Stimulated activated CD8-positive, alpha-beta memory T cell treated with anti-CD3 and anti-CD28 coated beads, Interleukin-12 subunit alpha, Interleukin-12 subunit beta, amount 100 ng/mL, for 1 hour (primary cell): ENCODE measurements at regions not wholly inside any gene's neighbourhood (a gene's known extent, or its start where the extent isn't known, plus 50 kb on each side); places are given as distances from the start of the nearest gene placed in this dataset.
"Not testable (repeated sequence)": the region's sequence is repeated elsewhere in the genome, so short reads cannot be mapped to it uniquely, and the experiment has no call there.

ENCODE experiments used
- DNase-seq: peaks from one replicate; pipeline ENCODE4 v3.0.0-alpha.2; 2020; ENCODE audit warnings: low read depth

- no peak for DNase-seq
These were observed 251.7 kb upstream of the SFSWAP start for GRCh38 chr12:131458931-131459772.

DNA sequence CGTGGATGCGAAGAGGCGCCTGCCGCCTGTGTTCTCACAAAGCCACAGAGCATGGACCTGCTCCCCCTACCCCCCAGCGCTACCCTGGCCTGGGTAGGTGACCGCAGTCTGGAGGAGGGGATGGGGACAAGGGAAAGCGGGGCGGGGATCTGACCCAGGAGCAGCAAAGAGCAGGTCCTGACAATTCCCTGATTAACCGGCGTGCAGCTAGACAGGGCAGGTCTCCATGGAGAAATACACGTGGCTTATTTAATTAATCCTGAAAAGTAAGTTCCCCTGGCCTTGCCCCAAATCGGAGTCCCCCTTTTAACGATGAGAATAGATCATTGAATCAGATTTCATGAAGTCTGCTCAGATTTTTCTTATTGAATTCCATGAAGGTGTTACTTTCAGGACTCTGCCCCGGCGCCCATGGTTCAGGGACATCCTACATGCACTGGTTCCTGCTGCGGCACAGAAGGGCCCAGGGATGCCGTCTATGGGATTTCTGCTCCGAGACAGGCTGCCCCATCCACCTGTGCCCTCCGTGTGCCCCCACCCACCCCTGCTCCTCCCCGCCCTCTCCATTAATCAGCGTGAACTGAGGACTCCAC, 251.0 kb upstream of the SFSWAP start:
- DNase-seq, result no peak

DNA sequence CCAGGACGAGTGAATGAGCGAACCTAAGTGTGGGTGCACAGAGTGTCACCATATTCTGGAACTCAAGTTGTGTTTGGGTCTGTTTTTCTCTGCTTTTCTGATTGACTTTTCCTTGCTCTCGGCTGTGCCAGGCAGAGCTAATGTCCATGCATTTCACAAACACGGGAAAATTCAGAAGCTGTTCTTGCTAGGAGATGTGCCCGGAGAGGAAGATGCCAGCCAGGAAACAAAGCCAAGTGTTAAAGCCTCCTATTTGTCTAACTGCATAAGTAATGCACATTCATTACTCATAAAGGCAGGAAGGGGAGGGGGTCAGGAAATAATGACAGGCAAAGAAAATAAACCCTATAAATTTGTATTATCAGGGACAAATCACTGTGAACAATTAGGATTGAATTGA, 250.4 kb upstream of the SFSWAP start:
- DNase-seq, result no peak

DNA sequence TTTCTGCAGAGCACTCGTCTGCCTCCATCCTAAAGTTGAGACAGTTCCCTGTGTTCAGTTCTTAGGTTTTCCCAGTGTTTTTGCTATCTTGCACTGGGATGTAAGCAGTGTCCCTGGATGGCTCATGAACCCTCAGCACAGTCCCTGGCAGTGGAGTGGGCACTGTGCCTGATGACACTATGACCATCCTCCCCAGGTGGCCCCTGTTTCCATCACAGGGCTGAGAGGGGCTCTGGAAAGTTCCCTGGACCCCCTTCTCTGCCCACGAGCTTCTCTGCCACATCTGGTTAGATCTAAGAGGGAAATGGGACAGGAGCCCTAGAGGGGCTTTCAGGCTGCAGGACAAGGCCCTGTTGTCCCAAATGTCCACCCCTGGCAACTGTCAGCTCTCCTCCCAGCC, 249.8 kb upstream of the SFSWAP start:
- no peak for DNase-seq

GRCh38 chr12:131463174-131463573, 247.7 kb upstream of the SFSWAP start:
- no peak for DNase-seq

DNA sequence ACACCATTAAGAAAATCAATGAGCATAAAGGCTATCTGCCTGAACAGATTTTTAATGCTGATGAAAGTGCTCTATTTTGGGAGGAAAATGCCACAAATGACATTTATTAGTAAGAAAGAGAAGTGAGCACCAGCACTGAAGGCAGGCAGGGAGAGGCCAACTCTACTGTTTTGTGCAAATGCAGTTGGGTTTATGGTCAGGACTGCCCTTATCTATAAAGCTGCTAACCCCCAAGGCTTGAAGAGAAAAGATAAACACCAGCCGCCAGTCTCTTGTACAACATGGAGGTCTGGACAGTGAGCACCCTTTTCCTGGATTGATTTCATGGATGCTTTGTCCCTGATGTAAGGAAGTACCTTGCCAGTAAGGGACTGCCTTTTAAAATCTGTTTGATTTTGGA, 246.8 kb upstream of the SFSWAP start:
- no peak for DNase-seq

DNA sequence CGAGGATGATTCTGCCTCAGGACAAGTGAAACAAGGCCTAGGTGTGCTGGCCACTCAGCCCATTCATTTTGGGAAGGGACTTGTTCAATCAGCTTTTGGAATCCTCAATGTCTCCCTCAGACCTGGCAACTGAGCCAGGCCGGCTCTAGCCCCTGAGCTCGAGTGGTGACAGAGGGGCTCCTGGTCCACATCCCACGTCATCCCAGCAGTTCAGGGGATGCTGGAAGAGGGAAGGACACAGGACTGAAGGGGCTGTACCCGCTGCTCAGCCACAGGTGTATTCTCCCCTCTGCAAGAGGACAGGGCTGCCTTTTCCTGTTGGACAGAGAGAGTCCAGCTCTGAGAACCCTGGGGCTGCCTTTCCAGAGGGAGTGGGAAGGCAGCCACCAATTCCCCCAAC, 244.6 kb upstream of the SFSWAP start:
- no peak for DNase-seq

DNA sequence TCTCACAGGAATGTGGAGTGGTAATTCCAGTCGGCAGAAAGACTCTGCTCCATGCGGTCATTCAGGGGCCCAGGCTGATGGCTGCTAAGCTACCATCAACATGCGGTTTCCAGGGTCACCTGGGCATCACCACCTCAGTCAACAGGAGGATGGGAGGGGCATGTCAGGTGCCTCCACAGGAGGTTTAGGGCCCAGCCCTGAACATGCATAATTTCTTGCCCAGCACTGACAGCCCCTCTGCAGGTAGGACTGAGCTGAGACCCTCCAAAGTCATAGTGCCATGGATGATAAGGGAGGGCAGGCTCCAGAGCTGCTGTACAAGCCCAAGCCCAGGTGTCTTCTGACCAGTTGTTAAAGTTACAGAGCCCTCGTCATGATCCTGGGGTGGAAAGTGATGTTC, 244.0 kb upstream of the SFSWAP start:
- no peak for DNase-seq

DNA sequence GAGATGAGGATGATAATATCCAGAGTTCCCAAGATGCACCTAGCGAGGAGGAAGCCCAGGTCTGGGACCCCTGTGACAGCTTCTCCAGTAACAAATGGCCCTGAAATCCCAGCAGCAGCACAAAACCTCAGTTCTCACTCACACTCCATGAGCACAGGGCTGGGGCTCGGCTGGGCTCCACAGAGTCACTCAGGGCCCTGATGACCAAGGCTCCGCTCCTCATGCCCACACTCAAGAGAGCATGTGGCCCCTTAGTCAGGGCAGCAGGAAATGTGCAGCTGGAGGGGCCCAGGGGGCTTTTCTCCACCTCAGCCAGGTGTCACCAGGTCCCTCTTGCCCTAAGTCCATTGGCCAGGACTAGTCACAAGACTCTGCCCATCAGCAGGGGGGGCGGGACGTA, 242.7 kb upstream of the SFSWAP start:
- DNase-seq, result no peak

DNA sequence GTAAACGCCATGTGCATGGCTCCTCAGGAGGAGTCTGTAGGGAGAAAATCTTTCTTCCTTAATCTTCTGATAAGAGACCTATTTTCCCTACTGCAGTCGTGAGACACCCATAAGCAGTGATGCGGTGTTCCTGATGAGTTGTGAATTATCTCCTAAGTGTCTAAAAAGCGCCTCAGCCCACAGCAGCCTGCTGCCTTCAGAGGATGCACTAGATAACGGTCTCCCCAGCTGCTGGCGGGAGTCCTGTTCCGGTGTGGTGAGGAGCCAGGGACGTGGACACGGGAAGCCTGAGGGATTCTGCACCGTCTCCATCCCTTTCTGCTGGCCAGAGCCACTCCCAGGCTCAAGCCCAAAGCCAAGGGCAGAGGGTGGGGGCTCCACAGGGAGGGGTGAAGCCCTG, 240.9 kb upstream of the SFSWAP start:
- DNase-seq, result not testable (repeated sequence)

DNA sequence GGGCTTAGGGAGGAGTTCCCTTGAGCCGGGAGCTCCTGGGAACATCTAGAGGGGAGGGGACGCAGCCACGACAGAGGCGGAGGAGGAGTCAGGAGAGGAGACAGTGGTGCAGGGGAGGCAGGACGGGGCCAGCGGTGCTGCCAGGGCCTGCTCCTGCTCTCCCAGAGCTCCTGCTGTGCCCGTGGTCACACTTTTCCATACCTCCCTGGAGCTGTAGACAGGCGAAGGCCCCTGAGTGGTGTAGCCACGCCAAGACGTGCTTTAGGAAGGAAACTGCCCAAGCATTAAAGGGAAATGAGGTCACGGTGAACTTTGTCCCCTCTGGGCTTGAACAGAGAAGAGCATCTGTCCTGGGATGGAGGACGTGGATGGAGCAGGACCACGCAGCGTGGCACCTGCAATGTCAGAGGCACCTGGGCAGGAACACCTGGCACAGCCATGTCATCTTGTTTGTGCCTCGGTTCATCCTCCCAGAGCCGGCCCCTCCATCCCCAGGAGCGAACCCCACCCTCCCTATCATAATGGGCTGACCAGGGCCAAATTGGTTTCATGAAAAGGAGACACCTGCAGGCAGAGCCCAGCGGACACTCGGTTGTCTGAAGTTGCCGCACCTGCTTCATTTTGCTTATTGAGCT, 239.5 kb upstream of the SFSWAP start:
- DNase-seq, result no peak

DNA sequence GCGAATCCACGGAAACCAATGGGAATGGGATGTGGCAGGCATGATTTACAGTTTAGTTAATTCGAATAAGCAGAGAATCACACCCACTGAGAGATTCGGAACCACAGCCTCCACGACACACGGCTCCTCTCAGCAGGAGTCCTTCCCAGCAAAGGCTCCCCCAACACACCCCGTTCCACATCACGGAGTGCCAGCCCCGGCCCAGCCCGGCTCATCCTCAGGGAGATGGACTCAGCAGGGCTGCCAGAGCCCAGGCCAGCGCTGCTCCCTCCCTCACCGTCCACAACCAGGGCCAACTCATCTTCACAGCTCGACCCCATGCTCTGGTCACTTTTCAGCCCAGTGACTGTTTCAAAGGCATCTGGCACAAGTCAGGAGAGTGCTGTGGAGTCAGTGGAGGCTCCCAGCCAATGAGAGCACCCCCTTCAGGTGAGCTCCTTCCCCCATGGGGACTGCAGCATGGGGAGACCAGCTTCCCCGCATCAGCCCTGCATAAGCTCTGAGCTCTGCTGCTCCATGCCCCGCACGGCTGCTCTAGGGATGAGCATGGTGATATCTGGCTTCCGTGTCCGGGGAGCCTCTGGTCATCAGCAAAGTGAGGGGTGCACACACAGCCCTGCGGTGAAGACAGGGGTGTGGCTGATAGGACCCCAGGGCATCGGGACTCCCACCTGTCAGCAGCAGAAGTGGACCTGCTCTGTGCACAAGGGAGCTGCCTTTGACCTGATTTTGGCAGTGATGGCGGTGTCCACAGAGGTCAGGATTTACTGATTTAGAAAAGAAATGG, 238.8 kb upstream of the SFSWAP start:
- no peak for DNase-seq

GRCh38 chr12:131473261-131473660, 237.6 kb upstream of the SFSWAP start:
- DNase-seq, result no peak

DNA sequence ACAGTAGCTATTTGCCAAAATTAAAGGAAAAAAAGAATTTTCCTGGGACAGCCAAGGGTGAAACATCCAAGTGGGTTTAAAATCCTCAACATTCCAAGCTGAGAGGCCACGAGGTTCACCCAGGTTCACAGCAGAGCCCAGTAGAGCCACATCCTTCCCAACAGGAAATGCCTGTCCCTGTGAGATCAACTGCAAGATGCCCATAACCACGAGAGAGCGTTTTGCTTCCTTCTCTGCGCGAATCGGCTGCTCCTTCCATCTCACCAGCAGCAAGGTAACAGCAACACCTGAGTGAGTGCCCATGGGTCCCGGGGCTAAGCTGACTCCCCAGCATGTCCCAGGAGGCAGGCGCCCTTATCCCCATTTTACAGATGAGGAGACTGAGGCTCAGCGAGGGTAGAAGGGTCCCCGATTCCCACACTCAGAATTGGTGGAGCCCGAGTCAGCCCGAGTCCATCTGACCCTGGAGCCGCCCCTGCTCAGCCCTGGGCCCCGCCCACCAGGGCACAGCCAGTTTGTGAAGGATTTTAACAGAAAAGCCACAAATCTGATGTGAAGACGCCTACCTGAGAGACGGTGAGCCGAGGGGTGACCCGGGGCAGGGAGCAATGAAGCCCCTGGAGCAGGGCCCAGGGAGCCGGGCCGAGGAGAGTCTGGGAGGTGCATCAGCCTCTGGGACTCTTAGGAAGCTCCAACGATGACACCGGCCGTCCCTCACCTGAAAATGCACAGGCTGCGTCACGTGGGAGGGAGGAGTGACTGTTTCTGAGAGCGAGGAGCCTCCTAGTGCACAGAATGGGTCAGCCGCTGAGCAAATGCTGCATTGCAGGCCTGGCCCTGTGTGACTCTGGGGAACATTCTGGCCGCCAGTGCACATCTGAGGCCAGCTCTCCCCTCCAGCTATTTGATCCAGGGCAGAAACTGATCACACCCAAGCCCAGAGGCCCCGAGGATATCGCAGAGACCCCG, 236.9 kb upstream of the SFSWAP start:
- DNase-seq, result no peak

DNA sequence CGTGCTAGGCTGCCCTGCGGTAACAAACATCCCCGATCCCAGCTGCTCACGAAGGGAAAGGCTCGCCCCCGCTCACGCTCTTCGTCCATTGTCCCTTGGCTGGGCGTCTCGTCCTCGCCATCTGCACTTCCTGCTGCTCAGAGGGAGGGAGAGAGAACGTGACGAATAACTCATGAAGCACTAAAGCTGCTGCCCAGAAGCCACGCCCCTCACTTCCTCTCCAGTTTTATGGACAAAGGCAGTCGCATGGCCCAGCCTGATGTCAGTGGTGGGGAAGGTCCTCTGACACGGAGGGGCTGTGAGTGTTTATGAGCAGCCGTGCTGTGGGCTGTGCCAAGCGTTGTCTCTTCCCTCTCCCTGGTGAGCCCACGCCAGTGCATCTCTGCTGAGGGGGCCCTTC, 235.9 kb upstream of the SFSWAP start:
- not testable (repeated sequence) for DNase-seq

DNA sequence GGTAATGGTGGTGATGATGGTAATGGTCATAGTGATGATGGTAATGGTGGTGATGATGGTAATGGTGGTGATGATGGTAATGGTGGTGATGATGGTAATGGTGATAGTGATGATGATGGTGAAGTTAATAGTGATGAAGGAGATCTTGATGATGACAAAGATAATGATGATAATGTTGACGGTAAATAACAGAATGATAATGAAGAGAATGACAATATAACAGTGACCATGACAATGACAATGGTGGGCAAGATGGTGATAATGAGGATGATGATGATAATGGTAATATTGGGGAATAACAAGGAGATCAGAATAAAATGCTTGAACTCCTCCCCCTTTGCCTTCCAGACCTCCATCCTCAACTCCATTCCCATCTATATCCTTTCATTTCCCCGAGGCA, 233.3 kb upstream of the SFSWAP start:
- DNase-seq, result no peak

- DNase-seq, result no peak
These were observed 232.4 kb upstream of the SFSWAP start for GRCh38 chr12:131478468-131478867.

DNA sequence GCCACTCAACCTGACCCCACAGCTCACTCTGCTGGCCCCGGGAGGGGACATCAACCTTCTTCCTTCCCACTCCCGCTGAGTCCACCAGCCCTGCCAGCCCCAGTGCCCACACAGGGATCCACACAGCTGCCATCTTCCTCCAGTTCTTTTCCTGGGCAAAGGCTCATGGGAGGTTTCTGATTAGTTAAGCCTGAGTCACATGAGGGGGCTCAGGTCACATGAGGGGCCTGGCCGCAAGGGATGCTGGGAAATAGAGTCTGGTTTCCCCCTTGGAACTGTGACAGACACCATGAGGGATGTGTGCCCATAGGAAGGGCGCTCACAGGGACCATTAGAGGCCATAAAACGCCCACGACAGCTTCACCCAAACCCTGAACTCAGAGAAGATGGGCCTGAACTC, 228.7 kb upstream of the SFSWAP start:
- no peak for DNase-seq

DNA sequence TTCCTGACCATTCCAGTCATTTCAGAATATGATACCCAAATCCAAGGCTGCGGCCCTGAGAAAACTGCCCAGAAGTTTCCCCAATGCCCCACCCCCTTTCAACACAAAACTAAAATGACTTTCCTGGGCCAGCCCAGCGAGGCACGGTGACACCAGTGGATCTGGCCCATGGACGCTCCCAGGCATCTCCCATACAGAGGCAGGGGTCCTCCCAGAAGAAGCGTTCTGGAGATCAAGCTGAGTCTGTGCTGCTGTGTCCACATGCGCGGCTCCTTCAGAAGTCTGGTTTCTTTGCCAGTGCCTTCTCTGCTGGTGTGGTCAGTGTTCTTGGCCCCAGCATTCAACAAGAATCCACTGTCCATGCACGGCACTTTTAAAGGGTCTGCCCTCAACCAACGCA, 228.2 kb upstream of the SFSWAP start:
- no peak for DNase-seq

DNA sequence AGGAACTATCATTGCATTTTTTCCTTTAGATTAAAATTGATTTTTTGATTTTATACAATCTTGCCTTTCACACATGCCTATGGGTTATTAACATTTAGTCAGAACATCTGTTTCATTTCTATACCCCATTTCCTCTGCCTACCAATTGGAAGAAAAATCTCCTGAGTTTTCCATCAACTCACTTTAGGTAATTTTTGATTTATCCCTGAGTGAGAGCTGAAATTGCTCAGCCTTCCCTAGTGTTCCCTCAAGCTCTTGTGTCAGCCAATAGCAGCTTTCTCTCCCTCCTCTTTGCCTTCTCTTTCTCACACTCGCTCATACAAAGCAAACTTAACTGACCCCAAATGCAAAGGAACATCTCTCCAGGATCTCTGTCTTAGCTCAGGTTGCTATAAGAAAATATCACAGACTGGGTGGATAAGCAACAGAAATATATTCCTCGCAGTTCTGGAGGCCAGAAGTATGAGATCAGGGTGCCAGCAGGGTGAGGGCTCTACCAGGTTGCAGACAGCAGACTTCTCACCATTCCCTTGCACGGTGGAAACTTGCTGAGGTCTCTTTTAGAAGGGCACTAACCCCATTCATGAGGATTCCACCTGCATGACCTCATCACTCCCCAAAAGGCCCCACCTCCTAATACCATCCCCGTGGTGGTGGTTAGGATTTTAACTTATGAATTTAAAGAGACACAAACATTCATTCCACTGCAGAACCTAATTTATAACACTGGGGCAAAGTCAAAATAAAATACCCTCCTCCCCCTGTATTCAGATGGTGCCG, 224.2 kb upstream of the SFSWAP start:
- no peak for DNase-seq
